ENCODE measurements at regions not wholly inside any gene's neighbourhood (a gene's known extent, or its start where the extent isn't known, plus 50 kb on each side); places are given as distances from the start of the nearest gene placed in this dataset.

DNA sequence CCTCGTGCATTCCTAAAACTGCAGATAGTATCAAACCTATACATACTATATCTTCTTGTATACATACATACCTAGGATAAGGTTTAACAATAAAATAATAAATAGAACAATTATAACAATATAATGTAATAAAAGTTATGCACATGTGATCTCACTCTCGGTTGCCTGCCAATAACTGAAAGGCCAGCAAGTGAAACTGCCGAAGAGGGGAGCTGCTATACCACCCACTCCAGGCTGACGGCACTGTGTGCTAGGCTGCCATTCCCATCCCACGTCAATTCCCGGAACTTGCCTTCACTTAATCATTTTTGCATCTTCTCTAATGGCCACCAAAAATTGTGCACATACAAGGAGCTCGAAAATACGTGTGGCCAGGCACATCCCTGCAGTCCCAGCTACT, 451.1 kb upstream of the FAT1 start:
- no peak overlapping the region for H3K4me3 ChIP-seq
- H3K27me3 ChIP-seq (replicated peaks): no peaks in the 10 kb centered on the region
- H3K4me1 ChIP-seq (replicated peaks): peaks cover 36% of the 10 kb centered on the region
- no peak overlapping the region for H3K27ac ChIP-seq
- no peaks in the 10 kb centered on the region for H3K36me3 ChIP-seq
- no peak for DNase-seq (ENCODE audit: low read depth in 1 of 2, low spot score in 2 of 2)
- H3K9me3 ChIP-seq (replicated peaks): no peaks in the 10 kb centered on the region

DNA sequence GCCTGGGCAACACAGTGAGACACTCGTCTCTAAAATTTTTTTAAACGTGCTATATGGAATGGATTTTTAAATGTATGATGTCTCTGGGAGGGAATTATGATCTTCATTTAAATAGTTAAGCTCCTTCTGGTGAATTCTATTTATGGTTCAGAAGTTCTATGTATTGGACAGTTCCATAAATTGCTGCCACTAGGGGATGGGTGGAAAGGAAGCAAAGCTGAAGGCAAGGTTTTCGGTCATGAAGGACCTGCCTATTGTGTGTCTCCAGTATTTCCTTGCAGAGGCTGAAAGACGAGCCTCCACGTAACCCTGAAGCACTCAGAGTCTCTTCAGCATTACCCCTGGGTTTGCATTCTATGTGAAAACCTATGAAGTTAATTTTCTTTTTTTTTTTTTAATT, 451.5 kb upstream of the FAT1 start:
- H3K36me3 ChIP-seq: no peaks in the 10 kb centered on the region
- DNase-seq (ENCODE audit: low read depth in 1 of 2, low spot score in 2 of 2): no peak
- peaks cover 32% of the 10 kb centered on the region for H3K4me1 ChIP-seq (replicated peaks)
- H3K27ac ChIP-seq: no peak overlapping the region
- H3K9me3 ChIP-seq (replicated peaks): no peaks in the 10 kb centered on the region
- no peaks in the 10 kb centered on the region for H3K27me3 ChIP-seq (replicated peaks)
- H3K4me3 ChIP-seq: no peak overlapping the region

DNA sequence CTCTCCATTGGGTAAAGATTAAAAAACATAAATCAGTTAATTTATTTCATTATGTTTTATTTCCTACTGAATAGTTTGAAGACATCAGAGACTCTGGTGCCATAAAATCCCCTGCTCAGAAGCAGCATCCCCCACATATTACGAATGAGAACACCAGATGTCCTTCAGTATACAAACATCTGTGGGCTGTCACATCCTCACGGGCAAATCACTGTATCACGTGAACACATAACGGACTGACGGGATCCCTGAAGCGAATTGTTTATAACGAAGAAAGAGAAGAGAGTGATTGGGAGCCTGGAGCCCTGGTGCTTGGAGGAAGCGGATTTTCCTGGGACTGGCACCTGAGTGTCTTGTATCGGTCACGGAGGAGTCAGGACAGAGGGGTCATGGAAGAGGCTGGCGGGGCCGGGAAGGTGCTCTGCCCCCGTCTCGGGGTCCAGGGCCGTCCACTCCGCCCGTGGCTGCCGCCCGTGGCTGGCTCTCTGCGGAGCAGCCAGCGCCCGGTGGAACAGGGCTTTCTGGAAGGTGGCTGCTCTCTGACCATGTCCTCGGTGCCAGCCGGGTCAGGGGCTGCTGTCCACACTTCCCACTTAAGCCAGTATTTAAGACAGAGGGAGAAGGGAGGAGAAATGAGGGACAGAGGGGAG, 452.7 kb upstream of the FAT1 start:
- no peak overlapping the region for H3K27ac ChIP-seq
- H3K4me1 ChIP-seq (replicated peaks): peaks cover 20% of the 10 kb centered on the region
- no peak for DNase-seq (ENCODE audit: low read depth in 1 of 2, low spot score in 2 of 2)
- H3K36me3 ChIP-seq: no peaks in the 10 kb centered on the region
- H3K27me3 ChIP-seq (replicated peaks): no peaks in the 10 kb centered on the region
- H3K4me3 ChIP-seq: no peak overlapping the region
- no peaks in the 10 kb centered on the region for H3K9me3 ChIP-seq (replicated peaks)

DNA sequence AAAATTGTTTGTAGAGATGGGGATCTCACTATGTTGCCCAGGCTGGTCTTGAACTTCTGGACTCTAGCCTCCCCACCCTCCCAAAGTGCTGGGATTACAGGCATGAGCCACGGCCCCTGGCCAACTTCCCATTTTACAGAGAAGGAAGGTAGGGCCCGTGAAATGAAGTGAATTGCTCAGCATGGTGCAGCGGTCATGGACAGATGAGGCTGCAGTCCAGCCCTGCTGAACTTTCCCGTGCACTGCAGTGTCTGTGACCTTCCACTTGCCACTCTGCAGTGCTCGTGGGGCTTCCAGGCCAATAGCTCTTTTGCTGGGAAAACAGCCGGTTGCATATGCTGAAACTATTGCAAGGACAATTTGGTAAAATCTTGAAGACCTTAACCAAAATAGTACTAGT, 454.4 kb upstream of the FAT1 start:
- no peaks in the 10 kb centered on the region for H3K9me3 ChIP-seq (replicated peaks)
- H3K27ac ChIP-seq: no peak overlapping the region
- no peaks in the 10 kb centered on the region for H3K36me3 ChIP-seq
- peaks cover 12% of the 10 kb centered on the region for H3K4me1 ChIP-seq (replicated peaks)
- no peak overlapping the region for H3K4me3 ChIP-seq
- no peak for DNase-seq (ENCODE audit: low read depth in 1 of 2, low spot score in 2 of 2)
- H3K27me3 ChIP-seq (replicated peaks): no peaks in the 10 kb centered on the region

DNA sequence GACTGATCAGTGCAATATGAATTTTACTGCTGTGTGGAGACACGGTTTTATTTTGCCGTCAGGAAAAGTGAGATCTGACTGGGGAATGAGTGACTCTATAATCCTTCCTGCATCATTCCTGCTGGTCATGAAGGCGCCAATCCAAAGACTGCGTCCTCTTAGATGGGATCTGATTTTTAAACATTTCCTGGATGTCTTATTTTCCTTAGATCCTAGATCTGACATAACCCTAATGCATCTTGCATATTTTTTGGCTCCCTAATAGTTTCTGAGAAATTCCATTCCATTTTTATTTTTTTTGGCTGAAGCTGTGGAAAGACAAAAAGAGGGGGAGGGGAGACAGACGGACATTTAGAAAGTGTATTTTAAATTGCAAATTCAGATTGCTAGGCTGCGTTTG, 454.9 kb upstream of the FAT1 start:
- no peak overlapping the region for H3K27ac ChIP-seq
- DNase-seq (ENCODE audit: low read depth in 1 of 2, low spot score in 2 of 2): no peak
- peaks cover 16% of the 10 kb centered on the region for H3K4me1 ChIP-seq (replicated peaks)
- H3K27me3 ChIP-seq (replicated peaks): no peaks in the 10 kb centered on the region
- H3K36me3 ChIP-seq: no peaks in the 10 kb centered on the region
- H3K4me3 ChIP-seq: no peak overlapping the region
- H3K9me3 ChIP-seq (replicated peaks): no peaks in the 10 kb centered on the region

DNA sequence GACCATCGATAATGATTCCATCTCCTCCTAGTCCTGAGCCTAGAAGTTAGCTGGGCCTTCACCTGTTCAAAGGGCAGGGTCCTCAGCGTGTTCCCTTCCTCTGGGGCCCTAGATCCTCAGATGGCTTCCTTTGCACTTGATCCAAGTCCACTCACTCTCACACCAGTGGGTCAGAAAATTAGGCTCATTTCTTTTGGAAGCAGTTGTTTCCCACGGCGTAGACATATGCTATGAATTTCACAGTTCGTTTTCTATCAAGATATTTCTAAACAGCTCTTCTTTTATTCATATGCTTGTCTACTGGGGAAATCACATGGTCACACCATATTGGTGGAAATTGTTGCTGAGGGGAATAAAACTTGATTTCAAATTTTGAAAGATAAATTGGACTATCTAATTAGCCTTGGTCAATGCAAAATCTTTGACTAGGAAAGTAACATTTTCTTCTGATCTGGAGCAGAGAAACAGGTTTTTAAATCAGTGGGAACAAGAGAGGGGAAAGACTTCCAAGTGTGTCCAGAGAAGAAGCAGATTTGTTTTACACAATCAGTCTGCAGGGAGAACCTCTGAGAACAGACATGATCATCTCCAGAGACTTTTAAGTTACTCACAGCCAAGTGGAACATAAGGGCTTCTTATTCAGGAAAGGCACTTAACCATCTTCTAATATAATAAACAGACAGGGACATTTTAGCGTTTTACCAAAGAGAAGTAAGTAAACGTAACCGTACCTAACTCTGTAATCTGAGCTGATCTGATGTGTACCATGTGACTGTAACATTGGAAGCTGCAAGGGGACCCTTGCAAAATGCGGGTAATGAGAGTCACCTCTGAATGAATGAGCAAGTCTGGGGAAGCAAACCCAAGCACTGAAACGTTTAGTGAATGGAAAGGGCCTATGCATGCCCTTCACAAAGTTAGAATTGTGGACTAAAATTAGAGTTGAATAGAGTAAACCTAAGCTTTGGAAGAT, 455.7 kb upstream of the FAT1 start:
- Histone ChIP-seq H3K27me3 (replicated peaks) (no peaks in the 10 kb centered on the region), H3K4me1 (replicated peaks) (peaks cover 23% of the 10 kb centered on the region), H3K4me3 (no peak overlapping the region), H3K36me3 (no peaks in the 10 kb centered on the region), H3K9me3 (replicated peaks) (no peaks in the 10 kb centered on the region), H3K27ac (no peak overlapping the region)
- no peak for DNase-seq (ENCODE audit: low read depth in 1 of 2, low spot score in 2 of 2)

DNA sequence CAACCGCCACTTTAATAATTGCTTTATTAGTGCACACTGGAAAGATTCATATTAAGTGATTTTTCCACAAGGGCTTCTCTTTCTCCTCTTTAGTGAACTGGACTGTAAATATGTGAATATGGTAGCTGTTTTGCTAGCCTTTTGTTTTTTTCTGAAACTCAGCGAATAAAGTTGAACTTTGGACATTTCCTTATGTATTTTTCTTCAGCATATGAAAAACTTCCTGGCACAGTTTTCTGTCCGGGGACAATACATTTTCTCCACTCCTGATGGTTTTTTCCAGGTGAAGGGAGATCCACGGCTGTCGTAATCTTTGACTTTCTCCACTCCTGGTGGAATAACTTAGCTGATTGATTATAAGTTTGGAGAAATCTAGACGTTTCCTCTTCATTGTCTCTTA, 457.4 kb upstream of the FAT1 start:
- no peaks in the 10 kb centered on the region for H3K9me3 ChIP-seq (replicated peaks)
- no peak overlapping the region for H3K4me3 ChIP-seq
- H3K27ac ChIP-seq: no peak overlapping the region
- no peak for DNase-seq (ENCODE audit: low read depth in 1 of 2, low spot score in 2 of 2)
- H3K4me1 ChIP-seq (replicated peaks): peaks cover 31% of the 10 kb centered on the region
- H3K36me3 ChIP-seq: no peaks in the 10 kb centered on the region
- H3K27me3 ChIP-seq (replicated peaks): no peaks in the 10 kb centered on the region

DNA sequence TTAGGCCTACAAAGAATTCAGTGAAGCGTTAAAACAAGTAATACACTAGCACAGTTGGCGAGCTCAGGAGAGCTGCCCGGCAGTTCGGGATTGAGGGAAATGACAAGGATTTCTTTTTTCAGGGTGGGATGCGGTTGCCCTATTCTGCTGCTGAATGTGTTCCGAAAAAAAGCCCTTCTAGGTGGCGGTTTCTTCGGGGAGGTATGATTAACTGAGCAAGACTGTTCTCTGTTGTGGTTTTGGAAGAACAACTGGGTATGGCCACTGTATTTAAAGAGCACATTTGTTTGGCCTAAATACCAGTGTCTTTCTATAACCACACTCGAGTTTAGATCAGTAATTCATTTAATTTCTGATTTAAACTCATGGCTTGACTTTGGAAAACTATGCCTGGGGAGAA, 459.7 kb upstream of the FAT1 start:
- H3K4me3 ChIP-seq: no peak overlapping the region
- H3K36me3 ChIP-seq: no peaks in the 10 kb centered on the region
- H3K9me3 ChIP-seq (replicated peaks): no peaks in the 10 kb centered on the region
- H3K27ac ChIP-seq: peak overlapping the region; percentile 88
- peaks cover 31% of the 10 kb centered on the region for H3K4me1 ChIP-seq (replicated peaks)
- H3K27me3 ChIP-seq (replicated peaks): no peaks in the 10 kb centered on the region
- DNase-seq (ENCODE audit: low read depth in 1 of 2, low spot score in 2 of 2): peak; percentile 86 to 94

DNA sequence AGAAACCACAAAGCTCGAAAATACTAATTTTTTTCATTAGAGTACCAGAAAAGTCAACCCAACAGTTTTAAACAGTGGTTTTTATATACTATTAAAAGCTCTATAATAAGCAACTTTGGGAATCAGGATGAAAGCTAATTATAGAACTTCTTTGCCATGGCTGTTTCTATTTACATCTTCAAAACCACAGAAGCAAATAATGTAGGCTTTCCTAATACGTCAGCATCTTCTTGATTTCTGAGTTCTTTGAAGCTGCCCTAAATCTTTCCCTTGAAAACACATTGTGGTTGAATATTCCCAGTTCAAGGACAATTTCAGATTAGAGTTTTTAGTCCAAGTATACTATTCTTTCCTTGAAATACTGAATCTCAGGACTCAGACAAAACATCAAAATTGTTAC, 460.2 kb upstream of the FAT1 start:
- no peak for DNase-seq (ENCODE audit: low read depth in 1 of 2, low spot score in 2 of 2)
- no peak overlapping the region for H3K4me3 ChIP-seq
- H3K4me1 ChIP-seq (replicated peaks): peaks cover 31% of the 10 kb centered on the region
- no peaks in the 10 kb centered on the region for H3K9me3 ChIP-seq (replicated peaks)
- H3K27ac ChIP-seq: peak overlapping the region; percentile 88
- H3K27me3 ChIP-seq (replicated peaks): no peaks in the 10 kb centered on the region
- H3K36me3 ChIP-seq: no peaks in the 10 kb centered on the region

DNA sequence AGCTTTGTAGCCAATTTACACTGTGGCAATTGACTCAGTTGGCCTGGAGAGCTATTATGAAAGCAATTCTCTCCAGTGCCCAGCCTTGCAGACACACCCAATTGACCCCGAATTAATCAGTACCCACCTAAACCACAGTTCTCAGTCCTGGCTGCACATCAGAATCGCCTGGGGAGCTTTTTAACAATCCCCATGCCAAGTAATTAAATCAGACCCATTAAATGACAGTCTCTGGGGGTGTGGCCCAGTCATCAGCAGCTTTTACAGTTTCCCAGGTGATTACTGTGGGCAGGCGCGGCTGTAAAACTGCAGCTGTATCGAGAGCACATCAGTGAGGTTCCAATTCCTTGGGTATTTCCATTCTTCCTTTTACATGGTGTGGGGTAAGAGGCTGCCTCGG, 460.9 kb upstream of the FAT1 start:
- peak overlapping the region; percentile 88 for H3K27ac ChIP-seq
- H3K4me3 ChIP-seq: no peak overlapping the region
- no peak for DNase-seq (ENCODE audit: low read depth in 1 of 2, low spot score in 2 of 2)
- H3K36me3 ChIP-seq: no peaks in the 10 kb centered on the region
- no peaks in the 10 kb centered on the region for H3K27me3 ChIP-seq (replicated peaks)
- peaks cover 30% of the 10 kb centered on the region for H3K4me1 ChIP-seq (replicated peaks)
- no peaks in the 10 kb centered on the region for H3K9me3 ChIP-seq (replicated peaks)

DNA sequence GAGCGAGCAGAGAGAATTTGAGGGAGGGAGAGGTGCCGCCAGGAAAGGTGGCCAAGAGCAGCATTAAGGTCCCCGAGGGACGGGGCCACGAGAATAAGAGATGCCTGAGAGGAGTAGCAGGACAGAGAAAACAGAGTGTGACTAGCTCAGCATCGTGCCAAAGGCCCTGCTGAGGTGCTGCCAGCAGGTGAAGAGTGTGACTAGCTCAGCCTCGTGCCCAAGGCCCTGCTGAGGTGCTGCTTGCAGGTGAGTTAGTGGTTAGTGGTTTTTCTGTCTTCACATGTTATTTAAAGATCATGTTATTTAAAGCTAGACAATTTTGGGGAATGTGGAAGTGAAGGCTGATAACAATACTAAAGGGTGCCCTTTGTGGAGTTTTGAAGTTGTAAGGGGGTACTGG, 464.5 kb upstream of the FAT1 start:
- Histone ChIP-seq H3K36me3 (no peaks in the 10 kb centered on the region), H3K9me3 (replicated peaks) (no peaks in the 10 kb centered on the region), H3K27me3 (replicated peaks) (no peaks in the 10 kb centered on the region), H3K4me1 (replicated peaks) (peaks cover 18% of the 10 kb centered on the region), H3K27ac (no peak overlapping the region), H3K4me3 (no peak overlapping the region)
- DNase-seq (ENCODE audit: low read depth in 1 of 2, low spot score in 2 of 2): no peak

DNA sequence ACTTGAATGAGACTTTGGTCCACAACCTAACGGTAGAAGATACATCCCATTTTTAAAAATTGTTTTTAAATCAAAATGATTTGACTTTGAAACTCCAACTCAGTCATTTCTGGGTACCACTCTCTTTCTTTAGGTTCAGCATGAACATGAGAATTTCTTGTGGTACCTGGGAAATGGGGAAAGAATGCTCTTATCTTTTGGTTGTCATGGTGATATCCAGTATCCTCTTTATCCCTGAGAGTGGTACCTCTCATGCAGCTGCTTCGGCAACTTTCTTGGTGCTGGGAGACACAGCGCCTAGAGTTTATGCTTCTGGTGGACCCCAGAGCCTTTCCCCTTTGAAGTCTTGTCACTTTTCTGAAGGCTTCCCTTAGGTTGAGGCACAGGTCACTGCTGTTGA, 465.1 kb upstream of the FAT1 start:
- Histone ChIP-seq H3K27me3 (replicated peaks) (no peaks in the 10 kb centered on the region), H3K9me3 (replicated peaks) (no peaks in the 10 kb centered on the region), H3K4me3 (no peak overlapping the region), H3K4me1 (replicated peaks) (peaks cover 13% of the 10 kb centered on the region), H3K36me3 (no peaks in the 10 kb centered on the region), H3K27ac (no peak overlapping the region)
- DNase-seq (ENCODE audit: low read depth in 1 of 2, low spot score in 2 of 2): no peak

DNA sequence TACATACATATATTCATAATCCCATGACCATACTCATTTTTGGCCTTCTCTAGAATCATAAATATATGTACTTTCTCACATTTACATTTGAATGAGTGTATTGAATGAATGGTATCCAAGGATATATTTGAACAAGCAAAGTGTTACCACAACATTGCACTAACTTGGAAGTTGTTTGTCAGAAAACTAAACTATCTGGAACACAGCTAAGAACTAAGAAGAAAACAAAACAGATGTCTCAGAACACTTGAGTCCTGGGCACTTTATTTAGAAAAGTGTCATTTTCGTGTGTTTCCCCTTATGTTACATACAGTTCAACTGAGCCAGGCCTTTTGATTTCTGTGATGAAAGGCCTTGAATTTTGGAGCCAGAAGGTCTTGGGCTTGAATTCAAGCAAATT, 466.7 kb upstream of the FAT1 start:
- H3K9me3 ChIP-seq (replicated peaks): no peaks in the 10 kb centered on the region
- no peak overlapping the region for H3K27ac ChIP-seq
- H3K36me3 ChIP-seq: no peaks in the 10 kb centered on the region
- no peak overlapping the region for H3K4me3 ChIP-seq
- H3K4me1 ChIP-seq (replicated peaks): no peaks in the 10 kb centered on the region
- H3K27me3 ChIP-seq (replicated peaks): no peaks in the 10 kb centered on the region
- DNase-seq (ENCODE audit: low read depth in 1 of 2, low spot score in 2 of 2): no peak

DNA sequence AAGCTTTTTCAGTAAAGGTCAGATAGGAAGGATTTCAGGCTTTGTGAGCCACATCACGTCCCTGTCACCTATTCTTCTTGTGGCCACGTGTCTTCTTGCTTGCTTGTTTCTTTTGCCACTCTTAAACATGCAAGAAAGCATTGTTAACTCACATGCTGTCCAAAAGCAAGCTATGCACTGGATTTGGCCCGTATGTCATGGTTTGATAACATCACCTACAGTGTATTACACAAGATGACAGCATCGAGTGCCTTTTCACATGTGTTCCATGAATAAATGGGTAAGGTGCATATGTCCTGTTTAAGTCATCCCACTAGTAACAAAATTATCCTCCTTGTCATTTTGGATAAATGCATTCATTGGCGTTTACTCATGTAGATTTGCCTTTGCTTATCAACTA, 468.0 kb upstream of the FAT1 start:
- Histone ChIP-seq H3K9me3 (replicated peaks) (no peaks in the 10 kb centered on the region), H3K4me1 (replicated peaks) (no peaks in the 10 kb centered on the region), H3K27ac (no peak overlapping the region), H3K36me3 (no peaks in the 10 kb centered on the region), H3K4me3 (no peak overlapping the region), H3K27me3 (replicated peaks) (no peaks in the 10 kb centered on the region)
- no peak for DNase-seq (ENCODE audit: low read depth in 1 of 2, low spot score in 2 of 2)

Measured in SJSA1 (cell line).